Fibroblast of mammary gland (primary cell): ENCODE measurements at regions not wholly inside any gene's neighbourhood (a gene's known extent, or its start where the extent isn't known, plus 50 kb on each side); places are given as distances from the start of the nearest gene placed in this dataset.

Experiments
- DNase-seq: peaks from one replicate; pipeline ENCODE4 v3.0.0-alpha.2; 2010; ENCODE audit warnings: low read depth
- H3K4me3 ChIP-seq: 2 replicates; pipeline ENCODE4 v1.5.1; 2011; ENCODE audit warnings: low read depth, mild to moderate bottlenecking, low read length, moderate library complexity; ENCODE audit not compliant: control insufficient read depth
- CTCF ChIP-seq: conservative IDR thresholded peaks from 2 replicates; pipeline ENCODE4 v1.5.1; 2011; ENCODE audit warnings: low read depth, low read length, inconsistent platforms; ENCODE audit not compliant: control insufficient read depth, insufficient read depth

GRCh38 chr13:94783489-94783888 is 71.1 kb upstream of the SOX21 start:
- DNase-seq: no peak
- TF ChIP-seq CTCF: no peak
- no peak overlapping the region for H3K4me3 ChIP-seq

- DNase-seq: no peak
- no peak for TF ChIP-seq CTCF
- H3K4me3 ChIP-seq: no peak overlapping the region
Observed at GRCh38 chr13:94780421-94780820, 68.1 kb upstream of the SOX21 start.

- no peak for DNase-seq
- H3K4me3 ChIP-seq: no peak overlapping the region
- no peak for TF ChIP-seq CTCF
Observed at GRCh38 chr13:94778986-94779385, 66.6 kb upstream of the SOX21 start.

- no peak overlapping the region for H3K4me3 ChIP-seq
- DNase-seq: no peak
- no peak for TF ChIP-seq CTCF
Observed at GRCh38 chr13:94778585-94778984, 66.2 kb upstream of the SOX21 start.

GRCh38 chr13:94776956-94777355 is 64.6 kb upstream of the SOX21 start:
- no peak for DNase-seq
- no peak for TF ChIP-seq CTCF
- no peak overlapping the region for H3K4me3 ChIP-seq

GRCh38 chr13:94776300-94776699 is 64.0 kb upstream of the SOX21 start:
- no peak for TF ChIP-seq CTCF
- no peak overlapping the region for H3K4me3 ChIP-seq
- DNase-seq: no peak

- DNase-seq: no peak
- no peak for TF ChIP-seq CTCF
- no peak overlapping the region for H3K4me3 ChIP-seq
Observed at GRCh38 chr13:94765814-94766213, 53.5 kb upstream of the SOX21 start.
